Pancreas (tissue), 10 donors: ENCODE measurements at regions not wholly inside any gene's neighbourhood (a gene's known extent, or its start where the extent isn't known, plus 50 kb on each side); places are given as distances from the start of the nearest gene placed in this dataset.

ENCODE experiments used
- ATAC-seq, 4 donors: fragments of 200-7000 bp; cut with Tn5 transposase; one replicate each; pipeline versions ENCODE4 v1.8.0 to v1.9.1; 2020; ENCODE audit warnings: mild to moderate bottlenecking in 4 of 4, moderate library complexity in 4 of 4
- DNase-seq, 6 donors: peaks; one replicate each; pipeline ENCODE4 v3.0.0-alpha.2; 2020
- FAIRE-seq: peaks from 2 replicates; lab custom pipeline; 2012; peaks lifted over from hg19 to GRCh38; lab: Jason Lieb, UNC
- H3K27ac ChIP-seq, 4 donors: fragments of 200-600 bp; sonication (generic); 1 replicate in 3 of 4; 2 replicates in 1 of 4; pipeline versions ENCODE4 v1.5.0 to v1.8.0; 2020
- H3K27me3 ChIP-seq, 4 donors: fragments of 200-600 bp; one replicate each; pipeline ENCODE4 v1.8.0; 2021
- H3K36me3 ChIP-seq, 3 donors: fragments of 200-600 bp; sonication (generic) in 1 of 3; one replicate each; pipeline versions ENCODE4 v1.5.0 to v1.8.0; 2020 to 2021
- H3K4me1 ChIP-seq, 3 donors: fragments of 200-600 bp; one replicate each; pipeline ENCODE4 v1.8.0; 2021
- H3K4me3 ChIP-seq, 4 donors: fragments of 200-600 bp; sonication (generic) in 2 of 4; one replicate each; pipeline versions ENCODE4 v1.5.0 to v1.8.0; 2020 to 2021
- H3K9me3 ChIP-seq, 4 donors: fragments of 200-600 bp; one replicate each; pipeline ENCODE4 v1.8.0; 2021
- CTCF ChIP-seq, 4 donors: fragments of 200-600 bp; sonication (generic) in 3 of 4; IDR thresholded peaks; one replicate each; pipeline versions ENCODE4 v1.5.0 to v1.8.0; 2021; ENCODE audit warnings: antibody characterized with exemption in 4 of 4
- WGBS, 2 donors: extraction: QIAGEN DNeasy Blood & Tissue Kit; methylation state at CpG; one replicate each; pipeline ENCODE4 v1.1.7; 2013; 5-methylcytosine and 5-hydroxymethylcytosine counted together
- intact Hi-C, 3 donors: fragments of 100-400 bp; cut with DNase I; formaldehyde crosslinking; loops; one replicate each; pipeline versions ENCODE4 v1.11.1 to v1.14.2; 2022
- donor health status: healthy with polysubstance abuse.
- donor health status: DM: no; HTN: no; CAD: no; lungs with moderate emphysema.
- donor health status: DM: no; HTN: no; CAD: no.
- donor health status: control.
- donor health status: control.
- donor health status: Bipolar disorder and iron deficiency.
- donor health status: DM: yes; HTN: yes; CAD: no.
- donor health status: DM: no; HTN: no; CAD: no.
- donor health status: DM: no; HTN: no; CAD: no.
- donor health status: DM: yes; HTN: yes; CAD: no.

- DNase-seq (no peak), FAIRE-seq (no peak), ATAC-seq (no peak)
- Histone ChIP-seq H3K36me3 (no peaks in the 10 kb centered on the region), H3K27ac (no peak overlapping the region), H3K9me3 (no peaks in the 10 kb centered on the region), H3K4me1 (no peaks in the 10 kb centered on the region), H3K4me3 (no peak overlapping the region), H3K27me3 (no peaks in the 10 kb centered on the region)
- intact Hi-C loops: no loop called here
- WGBS, 2 donors: 62 to 68% methylated on average over 2 of the region's 2 CpGs
- TF ChIP-seq CTCF (IDR thresholded peaks at IDR 0.05): no peak
Measured at GRCh38 chr2:217539126-217539525, 463.7 kb downstream of the TNS1 start.

- Histone ChIP-seq H3K27ac (no peak overlapping the region), H3K36me3 (no peaks in the 10 kb centered on the region), H3K4me1 (no peaks in the 10 kb centered on the region), H3K4me3 (no peak overlapping the region), H3K27me3 (no peaks in the 10 kb centered on the region), H3K9me3 (no peaks in the 10 kb centered on the region)
- TF ChIP-seq CTCF (IDR thresholded peaks at IDR 0.05): no peak
- DNase-seq (no peak), ATAC-seq (no peak), FAIRE-seq (no peak)
- 63 to 70% methylated on average over 2 of the region's 2 CpGs for WGBS, 2 donors
- intact Hi-C loops: no loop called here
Measured at GRCh38 chr2:217538719-217539118, 464.1 kb downstream of the TNS1 start.

GRCh38 chr2:217535957-217536708 is 466.7 kb downstream of the TNS1 start:
- 43 to 51% methylated on average over 6 of the region's 6 CpGs for WGBS, 2 donors
- Histone ChIP-seq H3K36me3 (no peaks in the 10 kb centered on the region), H3K27me3 (no peaks in the 10 kb centered on the region), H3K9me3 (no peaks in the 10 kb centered on the region), H3K4me3 (no peak overlapping the region), H3K27ac (no peak overlapping the region), H3K4me1 (no peaks in the 10 kb centered on the region)
- intact Hi-C loops: no loop called here
- DNase-seq (no peak), ATAC-seq (no peak), FAIRE-seq (no peak)
- no peak for TF ChIP-seq CTCF (IDR thresholded peaks at IDR 0.05)

- no peaks in the 10 kb centered on the region for H3K27me3 ChIP-seq
- no peak overlapping the region for H3K27ac ChIP-seq
- ATAC-seq: peak; percentile 81 to 92 (median 88)
- H3K9me3 ChIP-seq: no peaks in the 10 kb centered on the region
- H3K4me1 ChIP-seq: no peaks in the 10 kb centered on the region
- no peaks in the 10 kb centered on the region for H3K36me3 ChIP-seq
- DNase-seq: peak in 3 of 6 donors; percentile 7 to 29 (median 18)
- TF ChIP-seq CTCF (IDR thresholded peaks at IDR 0.05): no peak
- 34 to 46% methylated on average over 2 of the region's 2 CpGs for whole genome bisulfite sequencing, 2 donors
- intact Hi-C loops: no loop called here
- FAIRE-seq: no peak
- no peak overlapping the region for H3K4me3 ChIP-seq
Measured at GRCh38 chr2:217530392-217531090, 472.3 kb downstream of the TNS1 start.

GRCh38 chr2:217529271-217529670 is 473.5 kb downstream of the TNS1 start:
- DNase-seq (no peak), ATAC-seq (no peak), FAIRE-seq (no peak)
- TF ChIP-seq CTCF (IDR thresholded peaks at IDR 0.05): no peak
- no peaks in the 10 kb centered on the region for H3K27me3 ChIP-seq
- no peak overlapping the region for H3K27ac ChIP-seq
- 87 to 98% methylated on average over 2 of the region's 2 CpGs for WGBS, 2 donors
- H3K36me3 ChIP-seq: no peaks in the 10 kb centered on the region
- H3K9me3 ChIP-seq: no peaks in the 10 kb centered on the region
- no peak overlapping the region for H3K4me3 ChIP-seq
- intact Hi-C loops: no loop called here
- H3K4me1 ChIP-seq: no peaks in the 10 kb centered on the region
